HCT116 (cell line): ENCODE measurements at regions not wholly inside any gene's neighbourhood (a gene's known extent, or its start where the extent isn't known, plus 50 kb on each side); places are given as distances from the start of the nearest gene placed in this dataset.

Source experiments
- ATAC-seq: fragments of 200-7000 bp; cut with Tn5 transposase; 2 replicates; pipeline ENCODE4 v1.9.1; 2020; ENCODE audit warnings: mild to moderate bottlenecking, moderate library complexity
- BruUV-seq: library from RNA; stranded (reverse); fragments of 400-500 nt; replicated peaks from 2 replicates; lab custom pipeline; 2021; lab: Mats Ljungman, UMichigan
- CTCF ChIA-PET: fragments of 300-600 bp; sonication (Branson Sonifier 250); formaldehyde crosslinking; loops from one replicate; lab custom pipeline; 2021; ENCODE audit warnings: antibody characterized with exemption; lab: Charles Lee
- POLR2A ChIA-PET: fragments of 300-600, 350-600 bp; sonication (Branson Sonifier 250); formaldehyde crosslinking; loops from one replicate; lab custom pipeline; 2021; ENCODE audit warnings: antibody characterized with exemption; lab: Charles Lee
- RAD21 ChIA-PET, 2 experiments: fragments of 300-600 bp; sonication (Branson Sonifier 250); formaldehyde crosslinking; loops; one replicate each; lab custom pipeline; 2023; ENCODE audit warnings: low total read pairs in 2 of 2; ENCODE audit not compliant: uncharacterized antibody in 2 of 2, unreplicated experiment in 2 of 2, low non-redundant PET in 1 of 2; lab: Charles Lee
- DNase-seq: peaks from one replicate; pipeline ENCODE4 v3.0.0-alpha.2; 2010; ENCODE audit warnings: low read depth, low spot score
- H2AFZ ChIP-seq: fragments of 200-600 bp; shearing (Covaris generic), sonication (generic); 2 replicates; pipeline ENCODE4 v1.6.1; 2017; ENCODE audit warnings: low read depth, mixed run types, mixed read lengths, antibody characterized with exemption, low read length; ENCODE audit not compliant: poor library complexity, severe bottlenecking
- H3K27ac ChIP-seq: 2 replicates; pipeline ENCODE4 v1.5.1; 2012; ENCODE audit warnings: low read depth, low read length
- H3K27me3 ChIP-seq: fragments of 200-600 bp; sonication (generic); 2 replicates; pipeline ENCODE4 v1.6.1; 2016; ENCODE audit warnings: mixed run types, low read length, mixed read lengths; ENCODE audit not compliant: insufficient read depth
- H3K36me3 ChIP-seq, 2 experiments: fragments of 200-500 bp in 1 of 2; fragments of 200-600 bp in 1 of 2; sonication (Bioruptor generic) in 1 of 2; sonication (generic) in 1 of 2; 2 replicates each; pipeline versions ENCODE4 v1.5.1 to v1.6.1; 2014 to 2016; ENCODE audit warnings: low read length in 2 of 2, inconsistent platforms in 1 of 2, mixed read lengths in 1 of 2, mixed run types in 1 of 2; ENCODE audit not compliant: insufficient read depth in 2 of 2, control insufficient read depth in 1 of 2
- H3K4me1 ChIP-seq, 2 experiments: fragments of 200-600 bp in 1 of 2; sonication (generic) in 1 of 2; 2 replicates each; pipeline versions ENCODE4 v1.5.1 to v1.6.1; 2012 to 2017; ENCODE audit warnings: low read length in 2 of 2, inconsistent platforms in 1 of 2, mild to moderate bottlenecking in 1 of 2, mixed read lengths in 1 of 2, mixed run types in 1 of 2, moderate library complexity in 1 of 2; ENCODE audit not compliant: insufficient read depth in 2 of 2, control insufficient read depth in 1 of 2
- H3K4me2 ChIP-seq: fragments of 200-600 bp; sonication (generic); 2 replicates; pipeline ENCODE4 v1.6.1; 2017; ENCODE audit warnings: mixed run types, low read length, mixed read lengths
- H3K4me3 ChIP-seq, 2 experiments: fragments of 200-600 bp in 1 of 2; sonication (generic) in 1 of 2; replicated peaks in 1 of 2; 2 replicates each; pipeline ENCODE4 v1.5.1; 2011 to 2016; ENCODE audit warnings: low read length in 2 of 2, control low read depth in 1 of 2, low read depth in 1 of 2, mild to moderate bottlenecking in 1 of 2, mixed read lengths in 1 of 2, mixed run types in 1 of 2
- H3K79me2 ChIP-seq: fragments of 200-600 bp; sonication (generic); 2 replicates; pipeline ENCODE4 v1.6.1; 2017; ENCODE audit warnings: mild to moderate bottlenecking, mixed run types, low read length, moderate library complexity, mixed read lengths; ENCODE audit not compliant: insufficient read depth
- H3K9ac ChIP-seq: fragments of 200-600 bp; sonication (generic); 2 replicates; pipeline ENCODE4 v1.6.1; 2016; ENCODE audit warnings: low read length, mixed read lengths
- H3K9me2 ChIP-seq: fragments of 200-600 bp; sonication (generic), shearing (Covaris generic); 2 replicates; pipeline ENCODE4 v1.6.1; 2017; ENCODE audit warnings: mixed run types, mild to moderate bottlenecking, moderate library complexity; ENCODE audit not compliant: insufficient read depth
- H3K9me3 ChIP-seq, 2 experiments: fragments of 200-500 bp in 1 of 2; fragments of 200-600 bp in 1 of 2; sonication (Bioruptor generic) in 1 of 2; sonication (generic) in 1 of 2; 2 replicates each; pipeline ENCODE4 v1.6.1; 2014 to 2017; ENCODE audit warnings: low read length in 2 of 2, mixed read lengths in 2 of 2, inconsistent platforms in 1 of 2, low read depth in 1 of 2, mild to moderate bottlenecking in 1 of 2, mixed run types in 1 of 2, moderate library complexity in 1 of 2; ENCODE audit not compliant: control insufficient read depth in 1 of 2, insufficient read depth in 1 of 2
- H4K20me1 ChIP-seq: fragments of 200-600 bp; sonication (generic), shearing (Covaris generic); 2 replicates; pipeline ENCODE4 v1.6.1; 2017; ENCODE audit warnings: mixed run types, mild to moderate bottlenecking, moderate library complexity; ENCODE audit not compliant: insufficient read depth
- CEBPB ChIP-seq: IDR thresholded peaks from 2 replicates; pipeline ENCODE4 v1.6.1; 2012; ENCODE audit warnings: low read depth
- EGR1 ChIP-seq: IDR thresholded peaks from 2 replicates; pipeline ENCODE4 v1.6.1; 2012; ENCODE audit warnings: low read depth
- ELF1 ChIP-seq: IDR thresholded peaks from 2 replicates; pipeline ENCODE4 v1.6.1; 2012; ENCODE audit warnings: low read depth, borderline replicate concordance
- JUND ChIP-seq: IDR thresholded peaks from 2 replicates; pipeline ENCODE4 v1.6.1; 2012
- SRF ChIP-seq: IDR thresholded peaks from 2 replicates; pipeline ENCODE4 v1.6.1; 2012; ENCODE audit warnings: low read depth
- ZBTB33 ChIP-seq: IDR thresholded peaks from 2 replicates; pipeline ENCODE4 v1.6.1; 2011; ENCODE audit warnings: mild to moderate bottlenecking, low read length, moderate library complexity; ENCODE audit not compliant: insufficient replicate concordance; ENCODE audit errors: extremely low read depth
- ZFX ChIP-seq: fragments of 450-650 bp; IDR thresholded peaks from 2 replicates; pipeline ENCODE4 v1.6.1; 2017
- intact Hi-C: fragments of 100-400 bp; cut with micrococcal nuclease; formaldehyde crosslinking; loops from 2 replicates; pipeline ENCODE4 v1.10.0; 2022
- TF ChIP-seq, protein P1 (sequence below), 3 experiments: fragments of 200-600 bp in 1 of 3; sonication (generic) in 1 of 3; IDR thresholded peaks in 2 of 3; conservative IDR thresholded peaks in 1 of 3; 2 replicates each; pipeline ENCODE4 v1.5.1; 2012 to 2017; ENCODE audit warnings: low read depth in 2 of 3, low read length in 2 of 3, antibody characterized with exemption in 1 of 3, borderline replicate concordance in 1 of 3, control low read depth in 1 of 3, mild to moderate bottlenecking in 1 of 3, mixed read lengths in 1 of 3, mixed run types in 1 of 3, moderate library complexity in 1 of 3; ENCODE audit not compliant: insufficient read depth in 1 of 3
- TF ChIP-seq, protein P2 (sequence below): IDR thresholded peaks from 2 replicates; pipeline ENCODE4 v1.6.1; 2012

GRCh38 chr3:72115307-72115706 lies 330.4 kb upstream of the PROK2 start:
- Histone ChIP-seq H3K4me1 (no peaks in the 10 kb centered on the region), H2AFZ (no peak overlapping the region), H3K79me2 (no peaks in the 10 kb centered on the region), H3K4me3 (no peak overlapping the region), H3K27me3 (0 out of 2 replicates have a peak, but pooled peaks cover 11% of the 10 kb centered on the region), H3K27ac (no peak overlapping the region), H3K9me2 (no peaks in the 10 kb centered on the region), H3K9ac (no peak overlapping the region), H3K36me3 (no peaks in the 10 kb centered on the region), H4K20me1 (no peaks in the 10 kb centered on the region), H3K9me3 (no peaks in the 10 kb centered on the region), H3K4me2 (no peak overlapping the region)
- no peak for DNase-seq
- no peak for TF ChIP-seq CEBPB
- TF ChIP-seq, protein P1, sequence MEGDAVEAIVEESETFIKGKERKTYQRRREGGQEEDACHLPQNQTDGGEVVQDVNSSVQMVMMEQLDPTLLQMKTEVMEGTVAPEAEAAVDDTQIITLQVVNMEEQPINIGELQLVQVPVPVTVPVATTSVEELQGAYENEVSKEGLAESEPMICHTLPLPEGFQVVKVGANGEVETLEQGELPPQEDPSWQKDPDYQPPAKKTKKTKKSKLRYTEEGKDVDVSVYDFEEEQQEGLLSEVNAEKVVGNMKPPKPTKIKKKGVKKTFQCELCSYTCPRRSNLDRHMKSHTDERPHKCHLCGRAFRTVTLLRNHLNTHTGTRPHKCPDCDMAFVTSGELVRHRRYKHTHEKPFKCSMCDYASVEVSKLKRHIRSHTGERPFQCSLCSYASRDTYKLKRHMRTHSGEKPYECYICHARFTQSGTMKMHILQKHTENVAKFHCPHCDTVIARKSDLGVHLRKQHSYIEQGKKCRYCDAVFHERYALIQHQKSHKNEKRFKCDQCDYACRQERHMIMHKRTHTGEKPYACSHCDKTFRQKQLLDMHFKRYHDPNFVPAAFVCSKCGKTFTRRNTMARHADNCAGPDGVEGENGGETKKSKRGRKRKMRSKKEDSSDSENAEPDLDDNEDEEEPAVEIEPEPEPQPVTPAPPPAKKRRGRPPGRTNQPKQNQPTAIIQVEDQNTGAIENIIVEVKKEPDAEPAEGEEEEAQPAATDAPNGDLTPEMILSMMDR (IDR thresholded peaks at IDR 0.05 in 2 of 3, conservative IDR thresholded peaks at IDR 0.05 in 1 of 3; ENCODE audit: borderline replicate concordance in 1 of 3, insufficient read depth in 1 of 3, low read depth in 2 of 3, low read length in 2 of 3), result no peak
- TF ChIP-seq ZFX, result no peak
- TF ChIP-seq, protein P2, sequence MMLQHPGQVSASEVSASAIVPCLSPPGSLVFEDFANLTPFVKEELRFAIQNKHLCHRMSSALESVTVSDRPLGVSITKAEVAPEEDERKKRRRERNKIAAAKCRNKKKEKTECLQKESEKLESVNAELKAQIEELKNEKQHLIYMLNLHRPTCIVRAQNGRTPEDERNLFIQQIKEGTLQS, result no peak
- TF ChIP-seq EGR1, result no peak
- no peak for TF ChIP-seq ELF1
- no peak for TF ChIP-seq JUND
- no peak for TF ChIP-seq ZBTB33
- no peak for TF ChIP-seq SRF
- ChIA-PET POLR2A (interaction anchor here (0.6 kb wide), 1 partner anchor 40 kb away, joined by 3 read pairs; no protein-coding TSS in a partner anchor), RAD21 (no interaction called here), CTCF (no interaction called here)
- no TSS peak for BruUV-seq
- no peak for ATAC-seq
- intact Hi-C loops, result no loop called here
